ENCODE measurements at regions not wholly inside any gene's neighbourhood (a gene's known extent, or its start where the extent isn't known, plus 50 kb on each side); places are given as distances from the start of the nearest gene placed in this dataset.

GRCh38 chr18:64210401-64210949 lies 61.6 kb upstream of the LINC00305 start:
- DNase-seq, result no peak

- DNase-seq, result no peak
Measured at GRCh38 chr18:64208516-64208915, 59.6 kb upstream of the LINC00305 start.

- no peak for DNase-seq
Measured at GRCh38 chr18:64207820-64208219, 58.9 kb upstream of the LINC00305 start.

GRCh38 chr18:64203295-64203694 lies 54.4 kb upstream of the LINC00305 start:
- no peak for DNase-seq

- DNase-seq, result no peak
Measured at GRCh38 chr18:64202863-64203262, 54.0 kb upstream of the LINC00305 start.

GRCh38 chr18:64202210-64202836 lies 53.4 kb upstream of the LINC00305 start:
- DNase-seq, result no peak

GRCh38 chr18:64201781-64202180 lies 52.9 kb upstream of the LINC00305 start:
- DNase-seq, result no peak

- DNase-seq, result no peak
Measured at GRCh38 chr18:64199581-64199980, 50.7 kb upstream of the LINC00305 start.
